Adrenal gland (tissue), 5 donors: ENCODE measurements at regions not wholly inside any gene's neighbourhood (a gene's known extent, or its start where the extent isn't known, plus 50 kb on each side); places are given as distances from the start of the nearest gene placed in this dataset.
"Not testable (repeated sequence)": the region's sequence is repeated elsewhere in the genome, so short reads cannot be mapped to it uniquely, and the experiment has no call there.

ENCODE experiments used
- CTCF ChIP-seq, 6 experiments: fragments of 450-650 bp in 4 of 6; fragments of 200-600 bp in 2 of 6; sonication (generic) in 1 of 6; IDR thresholded peaks; 1 replicate in 5 of 6; 2 replicates in 1 of 6; pipeline versions ENCODE4 v1.5.1 to v1.8.0; 2016 to 2021; ENCODE audit warnings: antibody characterized with exemption in 6 of 6, mild to moderate bottlenecking in 2 of 6, moderate library complexity in 1 of 6
- POLR2A ChIP-seq, 2 donors: fragments of 450-650 bp; IDR thresholded peaks; one replicate each; pipeline ENCODE4 v1.6.1; 2017; ENCODE audit warnings: antibody characterized with exemption in 2 of 2, mild to moderate bottlenecking in 2 of 2, moderate library complexity in 1 of 2
- donor health status: DM: no; HTN: no; CAD: no.

GRCh38 chr4:155574329-155574728, 92.3 kb upstream of the GUCY1A1 start:
- TF ChIP-seq CTCF, POLR2A (IDR thresholded peaks at IDR 0.05): not testable (repeated sequence)
